Putamen (tissue), 1 donor: ENCODE measurements at regions not wholly inside any gene's neighbourhood (a gene's known extent, or its start where the extent isn't known, plus 50 kb on each side); places are given as distances from the start of the nearest gene placed in this dataset.

Experiments
- DNase-seq: peaks from one replicate; pipeline ENCODE4 v3.0.0-alpha.2; 2016; ENCODE audit warnings: low spot score

DNA sequence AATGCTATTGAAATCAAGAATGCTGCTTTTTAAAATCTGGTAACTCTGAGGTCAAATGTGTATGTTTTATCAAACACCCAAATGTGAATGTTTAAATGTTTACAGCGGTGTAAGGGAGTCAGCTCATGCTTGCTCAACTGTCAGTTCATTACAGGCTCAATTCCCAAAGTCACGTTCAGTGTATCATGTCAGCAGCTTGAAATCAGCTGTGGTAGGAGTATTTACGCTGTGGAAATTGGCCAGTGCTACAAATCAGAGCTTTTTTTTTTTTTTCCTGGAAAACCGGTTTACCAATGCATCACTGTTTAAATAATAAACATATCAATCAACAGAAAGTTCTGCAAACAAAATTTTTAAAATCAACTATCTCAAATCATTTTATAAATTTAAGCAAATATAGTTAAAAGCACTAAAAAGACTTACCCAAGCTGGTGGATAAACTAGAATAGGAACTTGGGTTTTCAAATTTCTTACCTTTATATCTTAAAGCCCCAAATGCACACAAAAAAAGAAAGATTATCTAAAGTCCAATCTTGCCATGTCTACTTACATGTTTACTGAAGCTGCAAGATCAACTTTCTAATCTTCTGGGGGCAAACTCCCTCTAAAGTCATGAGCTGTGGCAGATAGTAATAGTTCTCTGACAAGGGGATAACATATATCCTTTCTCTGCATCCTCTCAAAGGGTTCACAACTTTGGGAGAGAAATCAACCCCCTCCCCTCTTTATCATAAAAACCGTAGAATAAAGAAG, 57.6 kb upstream of the GRAMD2B start:
- DNase-seq = no peak

DNA sequence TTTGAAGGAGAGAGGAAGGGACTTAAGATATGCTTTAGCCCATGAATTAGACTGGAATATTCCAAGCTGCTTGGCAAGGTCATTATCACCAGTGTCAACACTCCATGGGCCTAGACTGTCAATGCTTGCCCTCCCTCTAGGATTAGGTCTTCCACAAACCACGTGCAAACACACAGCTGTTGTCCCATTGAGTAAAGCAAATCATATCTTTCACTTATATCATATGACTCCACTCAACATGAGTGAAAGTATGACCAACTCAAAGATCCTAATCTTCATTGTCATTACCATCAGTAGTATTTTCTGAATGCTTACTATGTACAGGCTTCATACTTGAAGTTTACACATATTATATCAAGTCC, 57.0 kb upstream of the GRAMD2B start:
- no peak for DNase-seq

DNA sequence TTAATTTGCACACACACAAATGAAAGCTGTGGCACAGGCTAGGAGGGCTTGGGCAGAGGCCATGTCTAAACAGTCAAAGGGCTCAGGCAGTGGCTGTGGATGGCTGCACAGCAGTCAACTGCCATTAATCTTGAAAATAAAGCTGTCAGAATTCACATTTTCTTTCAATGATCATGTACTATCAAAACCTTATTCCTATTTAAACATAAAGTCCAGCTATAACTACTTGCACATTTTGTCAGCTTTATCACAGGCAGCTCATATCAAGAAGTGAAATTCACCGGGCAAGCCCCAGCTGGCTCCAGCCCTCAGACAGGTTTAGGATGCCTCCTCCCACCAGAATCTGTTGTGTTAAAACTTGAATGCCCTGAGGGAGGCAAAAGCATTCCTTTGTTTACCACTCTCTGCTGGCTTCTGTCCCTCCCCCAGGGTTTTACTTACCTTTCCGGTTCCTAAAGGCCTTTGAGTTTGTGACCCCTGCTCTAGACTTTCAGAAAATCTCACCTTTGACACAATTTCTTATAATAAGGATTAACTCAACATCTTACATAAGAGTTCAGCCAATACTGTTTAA, 54.9 kb upstream of the GRAMD2B start:
- DNase-seq = no peak

DNA sequence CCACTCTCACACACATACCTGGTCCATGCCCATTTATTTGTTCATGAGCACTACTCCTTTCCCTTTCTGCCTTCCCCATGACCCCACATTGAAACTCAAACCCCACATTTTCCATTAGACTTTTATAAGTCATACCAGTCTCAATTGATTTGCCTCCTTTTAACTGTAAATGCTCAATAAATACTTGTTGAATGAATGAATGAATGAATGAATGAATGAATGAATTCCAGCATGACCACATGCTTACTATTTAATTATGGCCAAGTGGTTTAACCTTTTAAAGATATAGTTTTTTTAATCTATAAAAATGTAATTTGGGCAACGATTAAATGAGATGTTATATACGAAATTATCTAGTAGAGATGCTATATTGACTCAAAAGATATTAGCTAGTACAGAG, 54.1 kb upstream of the GRAMD2B start:
- no peak for DNase-seq

DNA sequence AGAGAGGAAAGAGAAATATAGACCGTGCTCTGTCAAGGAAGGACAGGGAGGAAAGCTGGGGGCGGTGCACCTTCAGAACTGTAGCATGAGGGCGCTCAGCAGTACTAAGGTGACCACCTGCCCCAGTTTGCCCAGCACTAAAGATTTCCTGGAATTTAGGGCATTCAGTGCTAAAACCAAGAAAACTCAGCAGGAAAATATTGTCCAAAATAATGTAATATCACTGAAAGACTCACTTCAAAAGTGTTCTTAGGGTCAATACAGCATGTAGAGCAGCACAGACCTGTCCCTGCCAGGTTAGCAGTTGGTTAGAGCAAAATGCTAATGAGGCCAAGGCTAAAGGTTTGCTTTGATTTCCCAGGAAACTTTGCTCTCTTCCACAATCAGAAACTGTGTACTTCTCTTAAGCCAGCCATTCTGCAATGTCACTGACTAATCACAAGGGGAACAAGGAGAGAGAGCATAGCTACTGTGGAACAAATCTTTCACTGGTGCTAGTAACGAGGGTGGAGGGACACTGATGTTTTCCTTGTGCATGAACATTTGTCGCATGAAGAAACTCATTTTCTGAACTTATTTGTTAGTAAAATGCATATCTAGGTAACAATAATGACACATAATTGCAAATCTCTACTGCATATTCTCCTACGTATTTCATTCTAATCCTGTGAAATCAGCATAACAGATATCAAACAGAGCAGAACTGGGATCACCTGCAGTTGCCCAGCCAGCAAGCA, 53.0 kb upstream of the GRAMD2B start:
- no peak for DNase-seq

DNA sequence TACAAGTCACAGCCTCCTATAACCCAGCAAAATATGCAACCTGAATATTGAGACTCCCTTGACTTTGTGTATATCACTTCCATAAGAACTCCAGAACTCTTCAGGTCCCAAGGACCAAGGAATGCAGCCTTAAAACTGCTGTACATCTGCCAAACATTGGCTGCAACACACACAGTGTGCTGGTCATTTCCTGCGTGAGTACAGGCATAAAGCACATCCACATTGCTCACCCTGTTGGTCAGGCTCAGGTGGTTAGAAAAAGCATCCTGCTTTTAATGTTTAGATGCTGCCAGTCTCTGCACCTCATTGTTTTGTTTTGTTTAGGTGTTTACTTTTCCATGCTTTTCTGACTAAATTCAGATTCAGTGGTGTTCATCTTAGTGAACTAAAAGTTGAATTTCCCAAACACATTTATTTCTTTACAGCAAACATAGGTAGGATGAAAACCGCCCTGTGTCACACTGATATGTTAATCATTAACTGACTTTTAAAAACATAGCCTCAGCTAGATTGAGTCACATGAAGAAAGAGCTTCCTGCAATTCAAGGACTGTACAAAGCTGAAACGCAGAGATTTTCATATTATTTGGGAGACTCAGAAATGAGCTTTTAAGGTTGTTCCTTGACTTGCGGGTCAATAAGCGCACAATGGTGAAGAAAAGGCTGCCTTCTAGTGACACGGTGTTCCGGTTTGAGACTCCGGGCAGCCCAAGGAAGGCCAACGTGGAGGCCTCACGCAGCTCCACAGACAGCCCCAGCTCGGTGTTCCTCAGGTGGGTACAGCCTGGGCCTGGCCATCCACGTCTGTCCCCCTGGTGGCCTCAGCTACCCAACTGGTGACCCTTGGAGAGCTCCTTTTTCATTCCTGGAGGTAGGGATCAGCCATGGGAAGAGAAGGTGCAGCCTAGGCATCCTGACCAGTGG, 52.2 kb upstream of the GRAMD2B start:
- no peak for DNase-seq

DNA sequence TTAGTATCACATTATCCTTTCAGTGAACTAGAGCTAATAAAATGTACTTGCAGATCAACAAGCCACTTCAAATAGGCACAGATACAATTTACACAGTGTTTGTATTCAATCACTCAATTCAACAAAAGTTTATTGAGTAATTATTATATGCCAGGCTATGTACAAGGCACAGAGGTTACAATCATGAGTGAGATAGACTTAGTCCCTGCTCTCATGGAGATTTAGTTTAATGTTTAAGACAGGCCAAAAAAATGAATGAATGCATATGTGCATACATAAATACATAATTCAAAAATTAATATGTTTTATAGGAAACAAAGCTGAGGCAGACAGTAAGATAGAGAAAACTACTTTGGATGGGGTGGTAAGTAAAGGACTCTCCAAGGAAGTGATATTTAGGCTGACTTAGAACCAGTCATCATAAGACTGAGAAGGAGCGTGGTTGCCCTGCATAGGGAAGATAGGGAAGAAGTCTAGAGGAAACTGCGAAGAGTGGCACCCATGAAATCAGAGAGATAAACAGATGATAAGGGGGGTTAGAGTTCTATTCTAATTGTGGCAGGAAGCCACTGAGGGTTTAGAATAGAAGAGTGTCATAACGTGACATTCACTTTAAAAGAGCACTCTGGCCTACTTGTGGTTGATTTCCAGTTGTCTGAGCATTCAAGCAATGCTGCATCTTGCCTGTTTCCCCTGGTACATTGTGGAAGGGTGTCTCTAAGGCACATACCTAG, 49.7 kb upstream of the GRAMD2B start:
- no peak for DNase-seq
